ENCODE measurements at regions not wholly inside any gene's neighbourhood (a gene's known extent, or its start where the extent isn't known, plus 50 kb on each side); places are given as distances from the start of the nearest gene placed in this dataset.
A peak's percentile ranks its signal among the peaks of the same experiment; 100 is the strongest.

DNA sequence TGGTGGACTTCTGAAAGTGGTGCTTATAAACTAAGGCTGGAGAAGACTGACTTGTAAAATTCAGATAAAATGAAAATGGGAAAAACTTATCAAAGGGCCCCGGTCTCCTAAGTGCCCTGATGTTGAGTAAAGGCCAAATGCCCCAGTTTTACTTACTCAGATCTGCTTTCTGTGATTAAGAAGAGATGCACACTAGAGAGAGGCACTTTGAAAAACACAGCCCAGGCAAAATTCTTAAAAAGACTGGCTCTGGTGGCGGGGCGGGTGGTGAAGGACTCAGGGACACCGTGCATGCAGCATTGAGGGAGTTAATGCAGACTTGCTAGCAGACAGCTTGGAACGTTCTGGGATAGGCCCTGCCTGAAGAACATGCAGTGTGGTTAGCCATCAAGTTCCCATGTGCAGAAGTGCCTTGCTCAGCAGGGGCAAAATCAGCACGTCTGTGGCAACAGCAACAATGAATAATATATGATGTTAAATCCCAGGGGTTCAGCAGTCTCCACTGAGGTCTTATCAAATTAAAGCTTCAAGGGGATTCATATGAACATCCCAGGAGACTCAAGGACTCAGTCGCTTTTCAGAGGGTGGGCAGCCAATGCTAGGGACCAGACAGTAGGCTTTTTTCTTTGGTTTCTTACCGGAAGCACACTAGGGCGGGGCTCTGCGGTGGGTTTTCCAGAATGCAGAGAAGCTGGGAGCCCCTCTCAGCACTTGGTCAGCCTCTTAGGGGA, 105.0 kb downstream of the DAD1 start:
- no peaks in the 10 kb centered on the region for H3K27me3 ChIP-seq (ENCODE audit: insufficient read depth, low read length, poor library complexity, severe bottlenecking)
- peak overlapping the region; percentile 77 for H3K4me3 ChIP-seq (ENCODE audit: low read length, poor library complexity, severe bottlenecking)
- peak overlapping the region; percentile 93 for H3K4me2 ChIP-seq (ENCODE audit: low read depth, low read length, poor library complexity, severe bottlenecking)
- H3F3A ChIP-seq (ENCODE audit: low read depth): no peaks in the 10 kb centered on the region
- H3K9me3 ChIP-seq (ENCODE audit: insufficient read depth, low read depth, low read length): no peaks in the 10 kb centered on the region
- no peaks in the 10 kb centered on the region for H3K9me2 ChIP-seq (replicated peaks; ENCODE audit: low read depth, low read length)
- peaks cover 99% of the 10 kb centered on the region for H3K4me1 ChIP-seq (ENCODE audit: insufficient read depth, low read length, poor library complexity, severe bottlenecking)
- H3K36me3 ChIP-seq (ENCODE audit: insufficient read depth, low read length): peaks cover 48% of the 10 kb centered on the region; the same call in 1 of the 2 replicates
- no peak overlapping the region for H2AFZ ChIP-seq (ENCODE audit: low read length)
- TF ChIP-seq, protein P1, sequence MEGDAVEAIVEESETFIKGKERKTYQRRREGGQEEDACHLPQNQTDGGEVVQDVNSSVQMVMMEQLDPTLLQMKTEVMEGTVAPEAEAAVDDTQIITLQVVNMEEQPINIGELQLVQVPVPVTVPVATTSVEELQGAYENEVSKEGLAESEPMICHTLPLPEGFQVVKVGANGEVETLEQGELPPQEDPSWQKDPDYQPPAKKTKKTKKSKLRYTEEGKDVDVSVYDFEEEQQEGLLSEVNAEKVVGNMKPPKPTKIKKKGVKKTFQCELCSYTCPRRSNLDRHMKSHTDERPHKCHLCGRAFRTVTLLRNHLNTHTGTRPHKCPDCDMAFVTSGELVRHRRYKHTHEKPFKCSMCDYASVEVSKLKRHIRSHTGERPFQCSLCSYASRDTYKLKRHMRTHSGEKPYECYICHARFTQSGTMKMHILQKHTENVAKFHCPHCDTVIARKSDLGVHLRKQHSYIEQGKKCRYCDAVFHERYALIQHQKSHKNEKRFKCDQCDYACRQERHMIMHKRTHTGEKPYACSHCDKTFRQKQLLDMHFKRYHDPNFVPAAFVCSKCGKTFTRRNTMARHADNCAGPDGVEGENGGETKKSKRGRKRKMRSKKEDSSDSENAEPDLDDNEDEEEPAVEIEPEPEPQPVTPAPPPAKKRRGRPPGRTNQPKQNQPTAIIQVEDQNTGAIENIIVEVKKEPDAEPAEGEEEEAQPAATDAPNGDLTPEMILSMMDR (conservative IDR thresholded peaks at IDR 0.05; ENCODE audit: low read length): no peak
- TF ChIP-seq EZH2phosphoT487 (IDR thresholded peaks at IDR 0.05; ENCODE audit: borderline replicate concordance): no peak
- peak overlapping the region; percentile 98 for H3K9ac ChIP-seq (ENCODE audit: low read depth, low read length, poor library complexity, severe bottlenecking)
- peaks cover 21% of the 10 kb centered on the region for H4K20me1 ChIP-seq (ENCODE audit: insufficient read depth, low read length, poor library complexity, severe bottlenecking)
- peaks cover 100% of the 10 kb centered on the region for H3K79me2 ChIP-seq (ENCODE audit: insufficient read depth, low read length)

DNA sequence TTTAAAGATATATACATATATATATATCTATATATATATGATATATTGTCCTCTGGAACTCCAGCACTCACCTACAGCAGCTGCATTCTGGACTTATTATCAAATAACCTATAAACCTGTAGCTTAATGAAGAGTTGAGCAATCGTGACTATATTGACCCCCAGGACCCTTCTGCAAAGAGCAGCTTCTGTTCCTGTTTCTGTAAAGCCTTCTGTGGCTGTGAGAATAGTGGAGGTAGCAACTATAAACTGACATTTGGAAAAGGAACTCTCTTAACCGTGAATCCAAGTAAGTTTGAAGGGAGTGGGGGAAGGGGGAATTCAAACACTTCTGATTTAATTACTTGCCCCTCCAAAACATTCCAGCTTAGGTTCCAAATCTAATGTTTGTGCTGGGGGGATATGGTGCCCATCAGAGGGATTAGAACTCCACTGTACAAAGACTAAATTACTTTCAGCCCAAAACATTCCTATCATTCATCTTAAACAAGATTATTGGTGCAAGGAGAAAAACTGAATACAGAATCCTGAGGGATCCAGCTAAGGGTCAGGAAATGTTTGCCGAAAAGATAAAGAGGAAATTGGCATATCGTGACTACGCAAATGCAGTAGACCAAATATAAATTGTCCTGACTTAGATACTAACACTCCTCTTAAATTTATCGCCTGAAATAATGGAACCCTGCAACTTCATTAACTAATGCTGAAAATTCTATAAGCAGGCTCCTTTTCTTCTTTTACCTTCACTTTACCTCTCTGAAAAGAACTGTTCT, 106.1 kb downstream of the DAD1 start:
- H3F3A ChIP-seq (ENCODE audit: low read depth): no peaks in the 10 kb centered on the region
- no peaks in the 10 kb centered on the region for H3K9me3 ChIP-seq (ENCODE audit: insufficient read depth, low read depth, low read length)
- H3K4me3 ChIP-seq (ENCODE audit: low read length, poor library complexity, severe bottlenecking): peak overlapping the region; percentile 77
- H3K79me2 ChIP-seq (ENCODE audit: insufficient read depth, low read length): peaks cover 100% of the 10 kb centered on the region
- H3K27me3 ChIP-seq (ENCODE audit: insufficient read depth, low read length, poor library complexity, severe bottlenecking): no peaks in the 10 kb centered on the region
- peaks cover 98% of the 10 kb centered on the region for H3K4me1 ChIP-seq (ENCODE audit: insufficient read depth, low read length, poor library complexity, severe bottlenecking)
- TF ChIP-seq, protein P1 (conservative IDR thresholded peaks at IDR 0.05; ENCODE audit: low read length): no peak
- TF ChIP-seq EZH2phosphoT487 (IDR thresholded peaks at IDR 0.05; ENCODE audit: borderline replicate concordance): no peak
- no peak overlapping the region for H2AFZ ChIP-seq (ENCODE audit: low read length)
- peak overlapping the region; percentile 98 for H3K9ac ChIP-seq (ENCODE audit: low read depth, low read length, poor library complexity, severe bottlenecking)
- H3K9me2 ChIP-seq (replicated peaks; ENCODE audit: low read depth, low read length): no peaks in the 10 kb centered on the region
- H4K20me1 ChIP-seq (ENCODE audit: insufficient read depth, low read length, poor library complexity, severe bottlenecking): peaks cover 20% of the 10 kb centered on the region
- peak overlapping the region; percentile 93 for H3K4me2 ChIP-seq (ENCODE audit: low read depth, low read length, poor library complexity, severe bottlenecking)
- H3K36me3 ChIP-seq (ENCODE audit: insufficient read depth, low read length): peaks cover 42% of the 10 kb centered on the region; the same call in 1 of the 2 replicates

DNA sequence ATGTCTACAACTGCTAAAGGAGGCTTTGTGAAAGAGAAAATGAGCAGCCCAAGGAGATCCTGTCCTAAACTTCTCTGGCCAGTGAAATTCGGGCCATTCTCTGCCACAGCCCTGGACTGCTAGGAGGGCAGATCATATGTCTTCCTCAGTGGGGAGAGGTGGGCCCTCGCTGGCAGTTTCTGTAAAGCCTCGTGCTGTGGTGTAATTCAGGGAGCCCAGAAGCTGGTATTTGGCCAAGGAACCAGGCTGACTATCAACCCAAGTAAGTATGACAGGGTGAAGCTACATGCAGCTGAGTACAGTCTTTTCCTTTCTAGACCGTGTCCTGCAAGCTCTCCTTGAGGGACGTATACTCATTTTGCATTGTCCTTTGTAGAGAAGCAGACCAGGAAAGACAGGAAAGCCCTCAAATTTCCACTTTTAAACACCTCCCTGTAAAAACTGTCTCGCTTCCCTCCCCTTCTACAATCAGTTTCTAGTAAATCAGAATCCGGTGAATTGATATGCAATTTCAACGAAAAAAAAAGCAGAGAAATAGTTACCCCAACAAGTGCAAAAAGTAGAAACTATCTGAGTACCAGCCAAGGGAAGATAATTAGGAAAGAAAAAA, 106.8 kb downstream of the DAD1 start:
- Histone ChIP-seq H3K4me2 (ENCODE audit: low read depth, low read length, poor library complexity, severe bottlenecking) (peak overlapping the region; percentile 93), H3K79me2 (ENCODE audit: insufficient read depth, low read length) (peaks cover 100% of the 10 kb centered on the region), H3K36me3 (ENCODE audit: insufficient read depth, low read length) (peaks cover 37% of the 10 kb centered on the region), H3K4me1 (ENCODE audit: insufficient read depth, low read length, poor library complexity, severe bottlenecking) (peaks cover 98% of the 10 kb centered on the region), H3K9ac (ENCODE audit: low read depth, low read length, poor library complexity, severe bottlenecking) (peak overlapping the region; percentile 98), H3K9me3 (ENCODE audit: insufficient read depth, low read depth, low read length) (no peaks in the 10 kb centered on the region), H4K20me1 (ENCODE audit: insufficient read depth, low read length, poor library complexity, severe bottlenecking) (peaks cover 18% of the 10 kb centered on the region), H2AFZ (ENCODE audit: low read length) (no peak overlapping the region), H3F3A (ENCODE audit: low read depth) (no peaks in the 10 kb centered on the region), H3K9me2 (replicated peaks; ENCODE audit: low read depth, low read length) (no peaks in the 10 kb centered on the region), H3K4me3 (ENCODE audit: low read length, poor library complexity, severe bottlenecking) (peak overlapping the region; percentile 77), H3K27me3 (ENCODE audit: insufficient read depth, low read length, poor library complexity, severe bottlenecking) (no peaks in the 10 kb centered on the region)
- no peak for TF ChIP-seq EZH2phosphoT487 (IDR thresholded peaks at IDR 0.05; ENCODE audit: borderline replicate concordance)
- TF ChIP-seq, protein P1 (conservative IDR thresholded peaks at IDR 0.05; ENCODE audit: low read length): no peak

Data from Loucy (cell line).